ENCODE measurements at regions not wholly inside any gene's neighbourhood (a gene's known extent, or its start where the extent isn't known, plus 50 kb on each side); places are given as distances from the start of the nearest gene placed in this dataset.

GRCh38 chr5:6195711-6196358 lies 182.5 kb downstream of the MED10 start:
- no peaks in the 10 kb centered on the region for H3K4me1 ChIP-seq
- no peaks in the 10 kb centered on the region for H3K9me3 ChIP-seq
- no peaks in the 10 kb centered on the region for H3K27me3 ChIP-seq
- H3K36me3 ChIP-seq (ENCODE audit: low read depth, missing control alignments), result no peaks in the 10 kb centered on the region
- TF ChIP-seq, protein P1, sequence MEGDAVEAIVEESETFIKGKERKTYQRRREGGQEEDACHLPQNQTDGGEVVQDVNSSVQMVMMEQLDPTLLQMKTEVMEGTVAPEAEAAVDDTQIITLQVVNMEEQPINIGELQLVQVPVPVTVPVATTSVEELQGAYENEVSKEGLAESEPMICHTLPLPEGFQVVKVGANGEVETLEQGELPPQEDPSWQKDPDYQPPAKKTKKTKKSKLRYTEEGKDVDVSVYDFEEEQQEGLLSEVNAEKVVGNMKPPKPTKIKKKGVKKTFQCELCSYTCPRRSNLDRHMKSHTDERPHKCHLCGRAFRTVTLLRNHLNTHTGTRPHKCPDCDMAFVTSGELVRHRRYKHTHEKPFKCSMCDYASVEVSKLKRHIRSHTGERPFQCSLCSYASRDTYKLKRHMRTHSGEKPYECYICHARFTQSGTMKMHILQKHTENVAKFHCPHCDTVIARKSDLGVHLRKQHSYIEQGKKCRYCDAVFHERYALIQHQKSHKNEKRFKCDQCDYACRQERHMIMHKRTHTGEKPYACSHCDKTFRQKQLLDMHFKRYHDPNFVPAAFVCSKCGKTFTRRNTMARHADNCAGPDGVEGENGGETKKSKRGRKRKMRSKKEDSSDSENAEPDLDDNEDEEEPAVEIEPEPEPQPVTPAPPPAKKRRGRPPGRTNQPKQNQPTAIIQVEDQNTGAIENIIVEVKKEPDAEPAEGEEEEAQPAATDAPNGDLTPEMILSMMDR (IDR thresholded peaks at IDR 0.05), result no peak
- TF ChIP-seq POLR2A (IDR thresholded peaks at IDR 0.05), result no peak
- no peak overlapping the region for H3K27ac ChIP-seq
- DNase-seq, result no peak
- intact Hi-C loops (cut with DNase I; ENCODE audit: low total_unique reads), result no loop called here
- 89 to 93% methylated on average over 9 of the region's 9 CpGs for WGBS, 2 donors
- no peak overlapping the region for H3K4me3 ChIP-seq

GRCh38 chr5:6194906-6195612 lies 183.3 kb downstream of the MED10 start:
- TF ChIP-seq, protein P1 (IDR thresholded peaks at IDR 0.05), result no peak
- TF ChIP-seq POLR2A (IDR thresholded peaks at IDR 0.05), result no peak
- H3K27me3 ChIP-seq, result no peaks in the 10 kb centered on the region
- DNase-seq, result no peak

DNA sequence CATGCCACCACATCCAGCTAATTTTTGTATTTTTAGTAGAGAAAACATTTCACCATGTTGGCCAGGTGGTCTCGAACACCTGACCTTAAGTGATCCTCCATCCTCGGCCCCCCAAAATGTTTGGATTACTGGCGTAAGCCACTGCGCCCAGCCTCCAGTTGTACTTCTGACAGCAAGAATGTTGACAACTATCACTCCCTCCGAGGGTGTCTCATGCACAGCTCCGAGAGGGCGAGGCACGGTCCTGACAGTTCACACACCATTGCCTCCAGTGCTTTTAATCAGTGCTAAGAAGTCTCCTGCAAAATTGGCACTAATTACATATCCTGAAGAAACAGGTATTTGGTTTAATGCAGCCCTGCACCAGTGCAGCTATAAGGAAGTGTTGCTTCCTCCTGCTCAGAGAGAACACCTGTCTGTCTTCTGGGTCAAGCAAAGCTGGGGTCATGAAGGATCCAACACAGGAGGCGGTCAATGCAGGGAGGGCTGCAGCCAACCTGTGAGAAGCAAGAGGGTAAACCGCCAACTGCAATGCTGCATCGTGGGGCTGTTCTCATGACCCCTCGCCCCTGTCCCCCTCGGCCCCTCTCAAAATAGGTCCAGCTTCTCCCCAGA lies 184.0 kb downstream of the MED10 start:
- TF ChIP-seq POLR2A (IDR thresholded peaks at IDR 0.05), result no peak
- TF ChIP-seq, protein P1 (IDR thresholded peaks at IDR 0.05), result no peak
- Histone ChIP-seq H3K9me3 (no peaks in the 10 kb centered on the region), H3K4me3 (no peak overlapping the region), H3K4me1 (no peaks in the 10 kb centered on the region), H3K27ac (no peak overlapping the region), H3K36me3 (ENCODE audit: low read depth, missing control alignments) (no peaks in the 10 kb centered on the region), H3K27me3 (no peaks in the 10 kb centered on the region)
- intact Hi-C loops (cut with DNase I; ENCODE audit: low total_unique reads), result no loop called here
- no peak for DNase-seq
- 95% methylated on average over 13 of the region's 13 CpGs for WGBS, 2 donors

More at GRCh38 chr5:6194906-6195612, 183.3 kb downstream of the MED10 start:
- no peaks in the 10 kb centered on the region for H3K36me3 ChIP-seq (ENCODE audit: low read depth, missing control alignments)
- no peaks in the 10 kb centered on the region for H3K9me3 ChIP-seq
- no peaks in the 10 kb centered on the region for H3K4me1 ChIP-seq
- intact Hi-C loops (cut with DNase I; ENCODE audit: low total_unique reads), result no loop called here
- H3K27ac ChIP-seq, result no peak overlapping the region
- no peak overlapping the region for H3K4me3 ChIP-seq
- WGBS, 2 donors, result 79 to 80% methylated on average over 5 of the region's 5 CpGs

DNA sequence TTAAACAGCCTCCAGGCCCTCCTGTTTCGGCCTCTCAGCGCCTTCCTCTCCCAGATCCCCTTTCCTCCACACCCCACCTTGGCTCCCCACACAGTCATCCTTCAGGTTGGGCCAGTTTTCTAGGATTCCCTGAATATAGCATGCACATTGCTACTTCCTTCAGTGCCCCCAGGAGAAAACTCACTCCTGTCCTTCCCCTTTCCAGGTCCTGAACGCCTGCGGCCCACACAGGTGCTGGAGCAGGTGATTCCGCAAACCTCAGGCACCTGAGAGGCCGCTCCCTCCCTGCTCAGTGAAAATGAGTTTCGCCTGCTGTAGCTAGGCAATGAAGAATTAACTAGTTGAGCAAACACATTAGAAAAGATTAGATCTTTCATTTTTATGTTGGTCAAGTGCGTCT lies 185.0 kb downstream of the MED10 start:
- Histone ChIP-seq H3K9me3 (no peaks in the 10 kb centered on the region), H3K36me3 (ENCODE audit: low read depth, missing control alignments) (no peaks in the 10 kb centered on the region), H3K4me1 (no peaks in the 10 kb centered on the region), H3K4me3 (no peak overlapping the region), H3K27ac (no peak overlapping the region), H3K27me3 (no peaks in the 10 kb centered on the region)
- WGBS, 2 donors, result 83 to 86% methylated on average over 8 of the region's 8 CpGs
- intact Hi-C loops (cut with DNase I; ENCODE audit: low total_unique reads), result no loop called here
- TF ChIP-seq POLR2A (IDR thresholded peaks at IDR 0.05), result no peak
- TF ChIP-seq, protein P1 (IDR thresholded peaks at IDR 0.05), result no peak
- DNase-seq, result no peak
